LNCAP (cell line): ENCODE measurements at regions not wholly inside any gene's neighbourhood (a gene's known extent, or its start where the extent isn't known, plus 50 kb on each side); places are given as distances from the start of the nearest gene placed in this dataset.

Experiments
- TF ChIP-seq, protein P1 (sequence below): fragments of 450-650 bp; IDR thresholded peaks from 2 replicates; pipeline ENCODE4 v1.5.1; 2017; ENCODE audit warnings: mild to moderate bottlenecking

GRCh38 chr2:216784456-216784855 lies 75.4 kb downstream of the TNP1 start:
- TF ChIP-seq, protein P1, sequence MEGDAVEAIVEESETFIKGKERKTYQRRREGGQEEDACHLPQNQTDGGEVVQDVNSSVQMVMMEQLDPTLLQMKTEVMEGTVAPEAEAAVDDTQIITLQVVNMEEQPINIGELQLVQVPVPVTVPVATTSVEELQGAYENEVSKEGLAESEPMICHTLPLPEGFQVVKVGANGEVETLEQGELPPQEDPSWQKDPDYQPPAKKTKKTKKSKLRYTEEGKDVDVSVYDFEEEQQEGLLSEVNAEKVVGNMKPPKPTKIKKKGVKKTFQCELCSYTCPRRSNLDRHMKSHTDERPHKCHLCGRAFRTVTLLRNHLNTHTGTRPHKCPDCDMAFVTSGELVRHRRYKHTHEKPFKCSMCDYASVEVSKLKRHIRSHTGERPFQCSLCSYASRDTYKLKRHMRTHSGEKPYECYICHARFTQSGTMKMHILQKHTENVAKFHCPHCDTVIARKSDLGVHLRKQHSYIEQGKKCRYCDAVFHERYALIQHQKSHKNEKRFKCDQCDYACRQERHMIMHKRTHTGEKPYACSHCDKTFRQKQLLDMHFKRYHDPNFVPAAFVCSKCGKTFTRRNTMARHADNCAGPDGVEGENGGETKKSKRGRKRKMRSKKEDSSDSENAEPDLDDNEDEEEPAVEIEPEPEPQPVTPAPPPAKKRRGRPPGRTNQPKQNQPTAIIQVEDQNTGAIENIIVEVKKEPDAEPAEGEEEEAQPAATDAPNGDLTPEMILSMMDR, result no peak

DNA sequence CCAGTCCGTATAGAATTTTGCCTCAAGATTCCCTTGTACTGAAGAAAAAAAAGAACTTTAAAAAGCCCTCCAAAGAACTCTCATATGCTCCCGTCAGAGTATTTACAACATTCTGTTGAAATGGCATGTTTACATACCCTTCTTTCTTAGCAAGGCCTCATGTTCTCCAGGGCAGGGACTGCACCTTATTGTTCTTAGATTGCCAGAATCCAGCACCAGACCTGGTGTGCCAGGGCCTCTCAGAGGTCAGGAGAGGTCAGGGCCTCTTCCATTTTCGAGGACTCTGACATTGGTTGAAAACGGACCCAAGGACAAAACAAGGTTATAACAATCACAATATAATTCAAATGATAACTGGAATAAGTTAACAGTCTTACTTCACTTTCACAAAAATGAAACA lies 78.2 kb downstream of the TNP1 start:
- TF ChIP-seq, protein P1, result no peak

- TF ChIP-seq, protein P1, result no peak
Measured at GRCh38 chr2:216780843-216781242, 79.0 kb downstream of the TNP1 start.

DNA sequence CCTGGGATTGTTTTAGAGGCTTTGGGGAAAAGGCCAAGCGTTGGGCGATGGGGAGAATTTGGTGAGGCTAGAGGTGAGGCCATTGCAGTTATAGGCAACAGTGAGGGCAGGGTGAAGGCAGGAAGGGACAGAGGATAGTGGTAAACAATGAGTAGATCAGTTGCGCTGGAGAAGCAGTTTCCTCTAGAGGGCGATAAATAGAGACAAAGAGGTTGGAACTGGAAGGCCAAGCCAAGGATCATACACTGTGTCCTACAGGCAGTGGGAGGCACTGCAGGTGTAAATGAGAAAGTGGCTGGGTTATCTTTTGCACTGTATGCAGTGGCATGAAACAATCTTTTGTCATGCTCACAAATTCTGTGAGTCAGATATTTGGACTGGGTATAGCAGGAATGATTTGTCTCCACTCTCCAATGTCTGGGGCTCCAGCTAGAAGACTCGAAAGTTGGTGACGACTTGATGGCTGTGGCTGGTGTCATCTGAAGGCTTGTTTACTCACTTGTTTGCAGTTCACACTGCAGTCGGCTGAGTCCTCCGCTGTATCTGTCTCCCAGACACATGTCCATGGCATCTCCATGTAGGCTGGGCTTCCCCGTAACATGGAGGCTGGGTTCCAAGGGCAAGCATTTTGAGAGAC lies 82.1 kb downstream of the TNP1 start:
- TF ChIP-seq, protein P1, result peak; percentile 87

GRCh38 chr2:216776066-216776850 lies 80.9 kb upstream of the IGFBP5 start:
- TF ChIP-seq, protein P1, result no peak

DNA sequence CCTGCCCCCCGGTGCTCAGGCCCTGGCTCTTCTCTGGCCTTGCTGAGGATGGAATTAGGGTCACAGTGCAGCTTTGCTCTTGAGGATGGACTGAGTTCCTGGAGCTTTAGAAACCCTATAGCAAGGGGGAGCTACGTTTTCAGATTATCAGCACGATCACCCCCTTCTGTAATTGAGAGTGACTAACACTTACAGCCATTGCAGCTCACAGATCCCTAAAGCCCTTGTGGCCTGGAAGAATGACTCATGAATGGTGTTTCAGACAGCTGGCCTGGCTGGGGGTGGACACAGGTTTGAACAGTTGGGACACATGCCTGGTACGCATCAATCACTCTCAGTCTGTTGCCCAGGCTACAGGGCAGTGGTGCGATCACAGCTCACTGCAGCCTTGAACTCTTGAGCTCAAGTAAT lies 79.7 kb upstream of the IGFBP5 start:
- TF ChIP-seq, protein P1, result no peak

- TF ChIP-seq, protein P1, result no peak
Measured at GRCh38 chr2:216774620-216775019, 79.3 kb upstream of the IGFBP5 start.
